Tibial artery (tissue), 4 donors: ENCODE measurements at regions not wholly inside any gene's neighbourhood (a gene's known extent, or its start where the extent isn't known, plus 50 kb on each side); places are given as distances from the start of the nearest gene placed in this dataset.

ENCODE experiments used
- DNase-seq, 2 donors: peaks; one replicate each; pipeline ENCODE4 v3.0.0-alpha.2; 2019
- H3K27ac ChIP-seq, 2 donors: fragments of 200-600 bp; sonication (generic) in 1 of 2; 1 replicate in 1 of 2; 2 replicates in 1 of 2; pipeline ENCODE4 v1.5.1; 2018 to 2019; ENCODE audit warnings: mild to moderate bottlenecking in 1 of 2
- H3K27me3 ChIP-seq, 2 donors: fragments of 200-600 bp; sonication (generic) in 1 of 2; one replicate each; pipeline versions ENCODE4 v1.5.1 to v1.6.0; 2016 to 2019
- H3K36me3 ChIP-seq, 3 donors: fragments of 200-600 bp; sonication (generic) in 2 of 3; one replicate each; pipeline ENCODE4 v1.5.1; 2016 to 2019; ENCODE audit warnings: mild to moderate bottlenecking in 2 of 3
- H3K4me1 ChIP-seq, 4 donors: fragments of 200-600 bp; sonication (generic) in 2 of 4; 1 replicate in 3 of 4; 2 replicates in 1 of 4; pipeline ENCODE4 v1.5.1; 2016 to 2019
- H3K4me3 ChIP-seq, 2 donors: fragments of 200-600 bp; sonication (generic) in 1 of 2; 1 replicate in 1 of 2; 2 replicates in 1 of 2; pipeline ENCODE4 v1.5.1; 2018 to 2019; ENCODE audit warnings: mild to moderate bottlenecking in 2 of 2
- H3K9me3 ChIP-seq, 3 donors: fragments of 200-600 bp; sonication (generic) in 1 of 3; one replicate each; pipeline ENCODE4 v1.5.1; 2016 to 2019
- CTCF ChIP-seq, 2 experiments: fragments of 200-600 bp in 1 of 2; fragments of 450-650 bp in 1 of 2; IDR thresholded peaks; one replicate each; pipeline ENCODE4 v1.5.1; 2017 to 2019; ENCODE audit warnings: antibody characterized with exemption in 2 of 2, mild to moderate bottlenecking in 1 of 2, moderate library complexity in 1 of 2
- intact Hi-C: fragments of 100-400 bp; cut with DNase I; formaldehyde crosslinking; loops from one replicate; pipeline ENCODE4 v1.15.0; 2023; ENCODE audit warnings: low total_unique reads

GRCh38 chr6:15930207-15930606 is 198.7 kb upstream of the MYLIP start:
- intact Hi-C loops, result no loop called here

GRCh38 chr6:15929685-15930084 is 199.2 kb upstream of the MYLIP start:
- no peak overlapping the region for H3K27ac ChIP-seq
- intact Hi-C loops, result no loop called here
- no peak for TF ChIP-seq CTCF (IDR thresholded peaks at IDR 0.05)

More at GRCh38 chr6:15930207-15930606, 198.7 kb upstream of the MYLIP start:
- DNase-seq, result no peak
- Histone ChIP-seq H3K27me3 (no peaks in the 10 kb centered on the region), H3K4me1 (no peaks in the 10 kb centered on the region), H3K27ac (no peak overlapping the region), H3K36me3 (no peaks in the 10 kb centered on the region), H3K9me3 (peaks cover 0 to 11% (median 0%) of the 10 kb centered on the region in 3 donors), H3K4me3 (no peak overlapping the region)
- TF ChIP-seq CTCF (IDR thresholded peaks at IDR 0.05), result no peak

GRCh38 chr6:15927531-15928225 is 201.2 kb upstream of the MYLIP start:
- no peak overlapping the region for H3K4me3 ChIP-seq
- no peak for TF ChIP-seq CTCF (IDR thresholded peaks at IDR 0.05)
- no peak overlapping the region for H3K27ac ChIP-seq
- intact Hi-C loops, result no loop called here
- H3K9me3 ChIP-seq, result peaks cover 0 to 11% (median 0%) of the 10 kb centered on the region in 3 donors
- no peaks in the 10 kb centered on the region for H3K4me1 ChIP-seq
- no peaks in the 10 kb centered on the region for H3K36me3 ChIP-seq
- no peak for DNase-seq
- no peaks in the 10 kb centered on the region for H3K27me3 ChIP-seq

More at GRCh38 chr6:15929685-15930084, 199.2 kb upstream of the MYLIP start:
- Histone ChIP-seq H3K9me3 (peaks cover 0 to 11% (median 0%) of the 10 kb centered on the region in 3 donors), H3K36me3 (no peaks in the 10 kb centered on the region), H3K4me3 (no peak overlapping the region), H3K27me3 (no peaks in the 10 kb centered on the region), H3K4me1 (no peaks in the 10 kb centered on the region)
- no peak for DNase-seq

GRCh38 chr6:15926256-15926655 is 202.6 kb upstream of the MYLIP start:
- H3K4me3 ChIP-seq, result no peak overlapping the region
- H3K27ac ChIP-seq, result no peak overlapping the region
- DNase-seq, result no peak
- no peak for TF ChIP-seq CTCF (IDR thresholded peaks at IDR 0.05)
- H3K4me1 ChIP-seq, result no peaks in the 10 kb centered on the region
- intact Hi-C loops, result no loop called here
- H3K36me3 ChIP-seq, result no peaks in the 10 kb centered on the region
- no peaks in the 10 kb centered on the region for H3K27me3 ChIP-seq
- H3K9me3 ChIP-seq, result peaks cover 0 to 6% (median 0%) of the 10 kb centered on the region in 3 donors

GRCh38 chr6:15924893-15925292 is 204.0 kb upstream of the MYLIP start:
- Histone ChIP-seq H3K27me3 (no peaks in the 10 kb centered on the region), H3K9me3 (no peaks in the 10 kb centered on the region), H3K4me1 (no peaks in the 10 kb centered on the region), H3K27ac (no peak overlapping the region), H3K4me3 (no peak overlapping the region), H3K36me3 (no peaks in the 10 kb centered on the region)
- TF ChIP-seq CTCF (IDR thresholded peaks at IDR 0.05), result no peak
- no peak for DNase-seq
- intact Hi-C loops, result no loop called here
